ENCODE measurements at regions not wholly inside any gene's neighbourhood (a gene's known extent, or its start where the extent isn't known, plus 50 kb on each side); places are given as distances from the start of the nearest gene placed in this dataset.
"Not testable (repeated sequence)": the region's sequence is repeated elsewhere in the genome, so short reads cannot be mapped to it uniquely, and the experiment has no call there.

DNA sequence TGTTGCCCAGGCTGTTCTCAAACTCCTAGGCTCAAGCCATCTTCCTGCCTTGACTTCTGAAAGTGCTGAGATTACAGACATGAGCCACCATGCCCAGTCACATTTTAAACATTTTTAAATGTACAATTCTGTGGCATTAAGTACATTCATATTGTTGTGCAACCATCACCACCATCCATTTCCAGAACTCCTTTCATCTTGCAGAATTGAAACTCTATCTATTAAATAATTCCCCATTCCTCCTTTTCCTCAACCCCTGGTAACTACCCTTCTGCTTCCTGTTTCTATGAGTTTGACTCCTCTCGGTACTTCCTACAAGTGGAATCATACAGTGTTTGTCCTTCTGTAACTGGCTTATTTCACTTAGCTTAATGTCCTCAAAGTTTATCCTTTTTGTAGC, 103.8 kb upstream of the NAA20 start:
- Mint-ChIP-seq H3K4me3 (no peak overlapping the region), H3K9me3 (no peaks in the 10 kb centered on the region), H3K4me1 (ENCODE audit: low read depth) (peaks cover 2% of the 10 kb centered on the region), H3K27me3 (ENCODE audit: low read depth) (peaks cover 4% of the 10 kb centered on the region), H3K36me3 (ENCODE audit: insufficient read depth) (no peaks in the 10 kb centered on the region)
- ATAC-seq = no peak
- no peak for DNase-seq

GRCh38 chr20:19913927-19914614, 103.1 kb upstream of the NAA20 start:
- ATAC-seq = no peak
- Mint-ChIP-seq H3K9me3 (no peaks in the 10 kb centered on the region), H3K4me1 (ENCODE audit: low read depth) (peaks cover 2% of the 10 kb centered on the region)

DNA sequence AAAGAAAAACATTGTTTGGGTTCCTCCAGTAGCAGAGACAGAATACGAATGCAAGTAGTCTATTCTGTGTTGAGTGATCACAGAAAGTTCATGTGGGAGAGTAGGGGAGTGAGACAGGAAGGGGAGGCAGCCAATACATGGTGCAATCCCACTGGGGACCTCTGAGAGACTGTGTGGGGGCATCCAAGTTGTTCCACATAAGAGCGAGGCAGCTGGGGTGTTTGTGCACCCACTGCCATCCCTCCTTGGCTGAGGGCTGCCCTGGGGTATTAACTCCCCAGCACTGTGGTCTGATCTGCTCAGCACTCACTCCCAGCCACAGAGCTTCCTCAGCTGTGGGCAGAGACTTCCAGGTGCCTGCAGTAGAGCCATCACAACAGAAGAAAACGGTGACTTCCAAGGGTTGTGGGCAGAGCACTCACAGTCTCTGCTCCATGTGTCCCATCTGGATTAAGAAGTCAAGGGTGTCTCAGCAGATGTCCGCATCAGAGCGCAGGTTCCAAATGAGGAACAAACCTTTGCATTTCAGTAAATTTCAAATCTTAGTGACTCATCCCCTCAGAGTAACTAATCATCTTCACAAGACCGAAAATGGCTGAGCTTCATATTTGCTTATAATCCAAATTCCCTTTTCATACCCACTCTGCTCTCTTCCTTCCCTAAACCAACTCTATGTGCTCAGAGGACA, 101.9 kb upstream of the NAA20 start:
- no peak overlapping the region for H3K4me3 Mint-ChIP-seq
- ATAC-seq = no peak
- no peaks in the 10 kb centered on the region for H3K9me3 Mint-ChIP-seq
- H3K27me3 Mint-ChIP-seq (ENCODE audit: low read depth) = peaks cover 4% of the 10 kb centered on the region
- H3K4me1 Mint-ChIP-seq (ENCODE audit: low read depth) = peaks cover 2% of the 10 kb centered on the region
- DNase-seq = no peak
- no peaks in the 10 kb centered on the region for H3K36me3 Mint-ChIP-seq (ENCODE audit: insufficient read depth)

More at GRCh38 chr20:19913927-19914614, 103.1 kb upstream of the NAA20 start:
- H3K27me3 Mint-ChIP-seq (ENCODE audit: low read depth) = peaks cover 4% of the 10 kb centered on the region
- DNase-seq = no peak
- no peak overlapping the region for H3K4me3 Mint-ChIP-seq
- no peaks in the 10 kb centered on the region for H3K36me3 Mint-ChIP-seq (ENCODE audit: insufficient read depth)

- Mint-ChIP-seq H3K9me3 (no peaks in the 10 kb centered on the region), H3K4me1 (ENCODE audit: low read depth) (peaks cover 2% of the 10 kb centered on the region), H3K27me3 (ENCODE audit: low read depth) (peaks cover 4% of the 10 kb centered on the region), H3K4me3 (no peak overlapping the region), H3K36me3 (ENCODE audit: insufficient read depth) (no peaks in the 10 kb centered on the region)
- DNase-seq = no peak
- no peak for ATAC-seq
Measured at GRCh38 chr20:19916531-19917485, 100.4 kb upstream of the NAA20 start.

GRCh38 chr20:19918965-19919329, 98.2 kb upstream of the NAA20 start:
- Mint-ChIP-seq H3K36me3 (ENCODE audit: insufficient read depth) (no peaks in the 10 kb centered on the region), H3K27me3 (ENCODE audit: low read depth) (peaks cover 4% of the 10 kb centered on the region), H3K4me3 (no peak overlapping the region), H3K4me1 (ENCODE audit: low read depth) (peaks cover 2% of the 10 kb centered on the region), H3K9me3 (no peaks in the 10 kb centered on the region)
- ATAC-seq (no peak), DNase-seq (no peak)

DNA sequence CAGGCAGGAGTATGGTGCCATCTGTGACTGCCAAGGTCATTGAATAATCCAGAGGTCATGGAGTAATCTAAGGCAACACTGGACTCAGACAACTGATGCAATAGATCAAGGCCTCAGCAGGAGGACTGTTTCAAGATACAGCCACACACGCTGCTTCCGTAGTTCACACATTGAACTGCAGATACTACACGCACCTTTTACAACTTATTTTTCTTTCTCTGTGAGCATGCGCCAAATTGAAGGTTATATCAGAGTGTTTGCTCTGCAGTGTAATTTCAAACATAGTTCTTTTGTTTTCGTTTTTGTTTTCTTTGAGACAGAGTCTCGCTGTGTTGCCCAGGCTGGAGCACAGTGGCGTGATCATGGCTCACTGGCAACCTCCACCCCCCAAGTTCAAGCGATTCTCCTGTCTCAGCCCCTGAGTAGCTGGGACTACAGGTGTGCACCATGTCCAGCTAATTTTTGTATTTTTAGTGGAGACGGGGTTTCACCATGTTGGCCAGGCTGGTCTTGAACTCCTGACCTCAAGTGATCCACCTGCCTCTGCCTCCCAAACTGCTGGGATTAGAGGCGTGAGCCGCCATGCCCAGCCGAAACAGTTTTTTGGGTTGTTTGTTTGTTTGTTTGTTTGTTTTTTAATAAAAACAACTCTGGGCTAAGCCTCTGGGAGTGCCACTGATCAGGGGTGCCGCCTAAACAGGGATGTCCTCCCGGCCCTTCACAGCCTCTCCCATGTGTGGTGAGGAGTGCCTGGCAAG, 96.6 kb upstream of the NAA20 start:
- ATAC-seq = no peak

DNA sequence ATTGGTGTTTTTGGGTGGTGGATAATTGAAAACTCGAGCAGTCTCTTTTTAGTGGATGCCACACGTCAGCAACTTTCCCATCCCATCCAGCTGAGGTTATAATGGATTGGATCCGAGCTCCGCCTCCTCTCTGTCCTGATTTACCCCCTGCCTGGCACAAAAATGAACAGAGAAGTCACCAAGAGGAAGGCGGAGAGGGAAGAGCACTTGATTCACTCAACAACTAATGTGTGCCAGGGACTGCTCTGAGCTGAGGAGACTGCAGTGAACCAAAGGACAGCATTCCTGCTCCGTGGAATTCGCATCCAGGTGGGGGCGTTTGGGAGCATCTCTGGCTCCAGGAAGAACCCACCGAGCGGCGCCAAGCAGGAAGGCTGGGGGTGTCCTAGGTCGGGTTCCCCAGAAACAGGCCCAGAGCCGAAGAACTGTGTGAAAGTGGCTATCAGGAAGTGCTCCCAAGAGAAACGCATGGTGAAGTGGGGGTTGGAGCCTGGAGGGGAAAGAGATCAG, 95.8 kb upstream of the NAA20 start:
- no peak for ATAC-seq
- no peak overlapping the region for H3K4me3 Mint-ChIP-seq
- peaks cover 2% of the 10 kb centered on the region for H3K4me1 Mint-ChIP-seq (ENCODE audit: low read depth)
- peaks cover 2% of the 10 kb centered on the region for H3K27me3 Mint-ChIP-seq (ENCODE audit: low read depth)
- H3K9me3 Mint-ChIP-seq = no peaks in the 10 kb centered on the region
- H3K36me3 Mint-ChIP-seq (ENCODE audit: insufficient read depth) = no peaks in the 10 kb centered on the region
- DNase-seq = no peak

More for the DNA sequence above, 96.6 kb upstream of the NAA20 start:
- Mint-ChIP-seq H3K9me3 (no peaks in the 10 kb centered on the region), H3K4me3 (no peak overlapping the region), H3K4me1 (ENCODE audit: low read depth) (peaks cover 2% of the 10 kb centered on the region), H3K27me3 (ENCODE audit: low read depth) (peaks cover 2% of the 10 kb centered on the region), H3K36me3 (ENCODE audit: insufficient read depth) (no peaks in the 10 kb centered on the region)
- DNase-seq = no peak

DNA sequence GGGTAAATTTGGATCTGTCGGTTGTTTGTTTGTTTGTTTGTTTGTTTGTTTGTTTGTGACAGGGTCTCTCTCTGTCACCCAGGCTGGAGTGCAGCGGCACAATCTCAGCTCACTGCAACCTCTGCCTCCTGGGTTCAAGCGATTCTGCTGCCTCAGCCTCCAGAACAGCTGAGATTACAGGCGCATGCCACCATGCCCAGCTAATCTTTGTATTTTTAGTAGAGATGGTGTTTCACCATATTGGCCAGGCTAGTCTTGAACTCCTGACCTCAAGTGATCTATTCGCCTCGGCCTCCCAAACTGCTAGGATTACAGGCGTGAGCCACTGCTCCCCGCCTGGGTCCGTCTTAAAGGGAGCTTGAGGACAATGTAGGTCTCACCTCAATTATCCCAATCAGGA, 95.3 kb upstream of the NAA20 start:
- H3K4me1 Mint-ChIP-seq (ENCODE audit: low read depth); H3K27me3 Mint-ChIP-seq (ENCODE audit: low read depth); DNase-seq; H3K36me3 Mint-ChIP-seq (ENCODE audit: insufficient read depth); H3K9me3 Mint-ChIP-seq; ATAC-seq; H3K4me3 Mint-ChIP-seq: not testable (repeated sequence)

DNA sequence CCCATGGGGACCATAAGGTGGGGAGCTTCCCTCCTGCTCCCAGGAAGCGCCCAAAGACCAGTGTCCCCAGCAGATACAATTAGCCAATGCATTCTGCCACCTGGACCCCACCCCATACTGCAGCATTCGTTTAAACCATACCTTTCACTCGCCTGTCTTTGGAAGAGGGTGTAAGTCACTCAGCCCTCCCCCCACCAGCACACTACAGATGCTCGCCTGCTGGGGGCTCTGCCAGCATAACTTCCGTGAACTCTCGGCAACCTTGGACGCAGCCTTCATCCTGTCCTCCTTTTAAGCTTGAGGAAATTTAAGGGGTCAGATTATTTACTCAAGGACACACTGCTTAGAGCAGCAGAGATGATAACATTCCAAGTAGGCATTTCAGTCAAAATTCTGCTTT, 94.4 kb upstream of the NAA20 start:
- Mint-ChIP-seq H3K9me3 (no peaks in the 10 kb centered on the region), H3K27me3 (ENCODE audit: low read depth) (peaks cover 2% of the 10 kb centered on the region), H3K4me3 (no peak overlapping the region), H3K36me3 (ENCODE audit: insufficient read depth) (no peaks in the 10 kb centered on the region), H3K4me1 (ENCODE audit: low read depth) (peaks cover 2% of the 10 kb centered on the region)
- no peak for ATAC-seq
- DNase-seq = no peak

DNA sequence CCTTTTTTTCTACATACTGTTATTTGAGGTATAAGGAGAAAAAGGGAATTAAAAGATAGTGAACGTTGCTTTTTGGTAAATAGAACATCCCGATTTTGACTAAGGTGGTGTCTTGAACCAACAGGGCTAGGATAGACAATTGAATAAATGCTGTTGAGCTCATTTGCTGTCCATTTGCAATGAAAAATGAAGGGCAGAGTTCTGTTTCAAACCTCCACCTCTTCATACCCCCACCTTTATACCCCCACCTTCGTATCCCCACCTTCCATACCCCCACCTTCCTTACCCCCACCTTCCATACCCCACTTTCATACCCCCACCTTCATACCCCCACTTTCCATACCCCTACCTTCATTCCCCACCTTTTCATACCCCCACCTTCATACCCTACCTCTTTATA, 93.4 kb upstream of the NAA20 start:
- H3K9me3 Mint-ChIP-seq = no peaks in the 10 kb centered on the region
- H3K36me3 Mint-ChIP-seq (ENCODE audit: insufficient read depth) = no peaks in the 10 kb centered on the region
- H3K4me1 Mint-ChIP-seq (ENCODE audit: low read depth) = no peaks in the 10 kb centered on the region
- no peak overlapping the region for H3K4me3 Mint-ChIP-seq
- DNase-seq (no peak), ATAC-seq (no peak)
- H3K27me3 Mint-ChIP-seq (ENCODE audit: low read depth) = no peaks in the 10 kb centered on the region

DNA sequence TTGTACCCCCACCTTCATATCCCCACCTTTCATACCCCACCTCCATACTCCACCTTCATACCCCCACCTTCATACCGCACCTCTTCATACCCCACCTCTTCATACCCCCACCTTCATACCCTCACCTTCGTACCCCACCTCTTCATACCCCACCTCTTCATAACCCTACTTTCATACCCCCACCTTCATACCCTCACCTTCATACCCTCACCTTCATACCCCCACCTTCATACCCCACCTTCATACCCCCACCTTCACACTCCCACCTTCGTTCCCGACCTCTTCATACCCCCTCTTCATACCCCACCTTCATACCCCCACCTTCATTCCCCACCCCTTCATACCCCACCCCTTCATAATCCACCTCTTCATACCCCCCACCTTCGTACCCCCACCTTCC, 92.9 kb upstream of the NAA20 start:
- Mint-ChIP-seq H3K36me3 (ENCODE audit: insufficient read depth) (no peaks in the 10 kb centered on the region), H3K4me3 (no peak overlapping the region), H3K9me3 (no peaks in the 10 kb centered on the region), H3K27me3 (ENCODE audit: low read depth) (no peaks in the 10 kb centered on the region), H3K4me1 (ENCODE audit: low read depth) (no peaks in the 10 kb centered on the region)
- DNase-seq = no peak
- no peak for ATAC-seq

DNA sequence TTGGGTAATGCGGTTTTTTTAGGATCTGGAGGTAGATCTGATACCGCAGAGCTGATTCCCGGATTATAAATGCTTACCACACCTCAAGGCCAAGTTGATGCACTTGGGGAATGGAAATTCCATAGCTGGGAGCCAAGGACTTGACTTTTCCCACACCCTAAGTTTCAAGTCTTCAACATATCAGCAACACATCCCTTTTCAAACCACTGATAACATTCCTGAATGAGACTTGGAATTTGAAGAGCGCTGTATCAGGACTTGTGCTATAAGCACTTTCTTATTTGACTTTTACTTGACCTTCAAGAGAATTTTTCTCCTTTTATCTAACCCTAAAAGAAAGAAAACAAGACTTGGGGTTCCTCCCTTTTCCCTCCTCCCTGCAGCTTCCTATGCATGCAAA, 90.6 kb upstream of the NAA20 start:
- Mint-ChIP-seq H3K4me1 (ENCODE audit: low read depth) (no peaks in the 10 kb centered on the region), H3K9me3 (no peaks in the 10 kb centered on the region), H3K4me3 (no peak overlapping the region), H3K27me3 (ENCODE audit: low read depth) (no peaks in the 10 kb centered on the region), H3K36me3 (ENCODE audit: insufficient read depth) (no peaks in the 10 kb centered on the region)
- DNase-seq (no peak), ATAC-seq (no peak)

GRCh38 chr20:19928328-19929011, 88.7 kb upstream of the NAA20 start:
- ATAC-seq (no peak), DNase-seq (no peak)
- H3K4me1 Mint-ChIP-seq (ENCODE audit: low read depth) = no peaks in the 10 kb centered on the region
- no peaks in the 10 kb centered on the region for H3K27me3 Mint-ChIP-seq (ENCODE audit: low read depth)
- H3K36me3 Mint-ChIP-seq (ENCODE audit: insufficient read depth) = no peaks in the 10 kb centered on the region
- no peaks in the 10 kb centered on the region for H3K9me3 Mint-ChIP-seq
- H3K4me3 Mint-ChIP-seq = no peak overlapping the region
